AG10803 (cell line): ENCODE measurements at regions not wholly inside any gene's neighbourhood (a gene's known extent, or its start where the extent isn't known, plus 50 kb on each side); places are given as distances from the start of the nearest gene placed in this dataset.
A peak's percentile ranks its signal among the peaks of the same experiment; 100 is the strongest.
"Not testable (repeated sequence)": the region's sequence is repeated elsewhere in the genome, so short reads cannot be mapped to it uniquely, and the experiment has no call there.

Experiments
- DNase-seq: peaks from one replicate; pipeline ENCODE4 v3.0.0; 2010; ENCODE audit warnings: low read depth
- H3K4me3 ChIP-seq: 2 replicates; pipeline ENCODE4 v1.5.1; 2011; ENCODE audit warnings: mild to moderate bottlenecking, low read length, control low read depth
- CTCF ChIP-seq: conservative IDR thresholded peaks from 2 replicates; pipeline ENCODE4 v1.5.1; 2011; ENCODE audit warnings: mild to moderate bottlenecking, low read length, control low read depth, inconsistent platforms

GRCh38 chrY:18599606-18600005 lies 53.1 kb downstream of the HSFY1 start:
- DNase-seq, H3K4me3 ChIP-seq: not testable (repeated sequence)

GRCh38 chrY:18601287-18601686 lies 54.8 kb downstream of the HSFY1 start:
- H3K4me3 ChIP-seq, DNase-seq: not testable (repeated sequence)

- H3K4me3 ChIP-seq, DNase-seq: not testable (repeated sequence)
These were observed 59.7 kb downstream of the HSFY1 start for GRCh38 chrY:18606251-18606650.

GRCh38 chrY:18608205-18608604 lies 61.7 kb downstream of the HSFY1 start:
- not testable (repeated sequence) for DNase-seq, H3K4me3 ChIP-seq

- not testable (repeated sequence) for H3K4me3 ChIP-seq, DNase-seq
These were observed 69.3 kb downstream of the HSFY1 start for GRCh38 chrY:18615809-18616208.

- not testable (repeated sequence) for H3K4me3 ChIP-seq, DNase-seq
These were observed 83.4 kb downstream of the HSFY1 start for GRCh38 chrY:18629805-18630516.

- H3K4me3 ChIP-seq, DNase-seq: not testable (repeated sequence)
These were observed 84.1 kb downstream of the HSFY1 start for GRCh38 chrY:18630571-18630970.

GRCh38 chrY:18631610-18632009 lies 85.1 kb downstream of the HSFY1 start:
- not testable (repeated sequence) for H3K4me3 ChIP-seq, DNase-seq

GRCh38 chrY:18650746-18651145 lies 104.2 kb downstream of the HSFY1 start:
- no peak for DNase-seq
- H3K4me3 ChIP-seq: no peak overlapping the region
- TF ChIP-seq CTCF: no peak

GRCh38 chrY:18664559-18664958 lies 109.0 kb downstream of the HSFY2 start:
- DNase-seq: no peak
- no peak overlapping the region for H3K4me3 ChIP-seq
- no peak for TF ChIP-seq CTCF

- peak; percentile 51 for TF ChIP-seq CTCF
- H3K4me3 ChIP-seq: no peak overlapping the region
- DNase-seq: peak; percentile 4
These were observed 103.7 kb downstream of the HSFY2 start for GRCh38 chrY:18669790-18670189.

- DNase-seq: no peak
- H3K4me3 ChIP-seq: no peak overlapping the region
- no peak for TF ChIP-seq CTCF
These were observed 101.6 kb downstream of the HSFY2 start for GRCh38 chrY:18671970-18672369.

GRCh38 chrY:18686027-18686426 lies 87.5 kb downstream of the HSFY2 start:
- H3K4me3 ChIP-seq, DNase-seq: not testable (repeated sequence)

- H3K4me3 ChIP-seq, DNase-seq: not testable (repeated sequence)
These were observed 85.2 kb downstream of the HSFY2 start for GRCh38 chrY:18688362-18688761.

GRCh38 chrY:18689420-18689819 lies 84.1 kb downstream of the HSFY2 start:
- H3K4me3 ChIP-seq, DNase-seq: not testable (repeated sequence)
